SU-DHL-6 (cell line): ENCODE measurements at regions not wholly inside any gene's neighbourhood (a gene's known extent, or its start where the extent isn't known, plus 50 kb on each side); places are given as distances from the start of the nearest gene placed in this dataset.

ENCODE experiments used
- EZH2phosphoT487 ChIP-seq: fragments of 200-600 bp; sonication (generic), shearing (Covaris generic); conservative IDR thresholded peaks from 2 replicates; pipeline ENCODE4 v1.6.1; 2018; ENCODE audit warnings: mild to moderate bottlenecking, antibody characterized with exemption, low read length, moderate library complexity, mixed read lengths
- TF ChIP-seq, protein P1 (sequence below): fragments of 200-600 bp; sonication (generic); IDR thresholded peaks from one replicate; pipeline ENCODE4 v1.5.1; 2017; ENCODE audit warnings: antibody characterized with exemption, mild to moderate bottlenecking, low read length, moderate library complexity; ENCODE audit not compliant: insufficient read depth, poor library complexity, severe bottlenecking

GRCh38 chr10:6871128-6871527 is 291.1 kb upstream of the PRKCQ start:
- TF ChIP-seq, protein P1, sequence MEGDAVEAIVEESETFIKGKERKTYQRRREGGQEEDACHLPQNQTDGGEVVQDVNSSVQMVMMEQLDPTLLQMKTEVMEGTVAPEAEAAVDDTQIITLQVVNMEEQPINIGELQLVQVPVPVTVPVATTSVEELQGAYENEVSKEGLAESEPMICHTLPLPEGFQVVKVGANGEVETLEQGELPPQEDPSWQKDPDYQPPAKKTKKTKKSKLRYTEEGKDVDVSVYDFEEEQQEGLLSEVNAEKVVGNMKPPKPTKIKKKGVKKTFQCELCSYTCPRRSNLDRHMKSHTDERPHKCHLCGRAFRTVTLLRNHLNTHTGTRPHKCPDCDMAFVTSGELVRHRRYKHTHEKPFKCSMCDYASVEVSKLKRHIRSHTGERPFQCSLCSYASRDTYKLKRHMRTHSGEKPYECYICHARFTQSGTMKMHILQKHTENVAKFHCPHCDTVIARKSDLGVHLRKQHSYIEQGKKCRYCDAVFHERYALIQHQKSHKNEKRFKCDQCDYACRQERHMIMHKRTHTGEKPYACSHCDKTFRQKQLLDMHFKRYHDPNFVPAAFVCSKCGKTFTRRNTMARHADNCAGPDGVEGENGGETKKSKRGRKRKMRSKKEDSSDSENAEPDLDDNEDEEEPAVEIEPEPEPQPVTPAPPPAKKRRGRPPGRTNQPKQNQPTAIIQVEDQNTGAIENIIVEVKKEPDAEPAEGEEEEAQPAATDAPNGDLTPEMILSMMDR, result no peak
- no peak for TF ChIP-seq EZH2phosphoT487
